ENCODE measurements at regions not wholly inside any gene's neighbourhood (a gene's known extent, or its start where the extent isn't known, plus 50 kb on each side); places are given as distances from the start of the nearest gene placed in this dataset.

DNA sequence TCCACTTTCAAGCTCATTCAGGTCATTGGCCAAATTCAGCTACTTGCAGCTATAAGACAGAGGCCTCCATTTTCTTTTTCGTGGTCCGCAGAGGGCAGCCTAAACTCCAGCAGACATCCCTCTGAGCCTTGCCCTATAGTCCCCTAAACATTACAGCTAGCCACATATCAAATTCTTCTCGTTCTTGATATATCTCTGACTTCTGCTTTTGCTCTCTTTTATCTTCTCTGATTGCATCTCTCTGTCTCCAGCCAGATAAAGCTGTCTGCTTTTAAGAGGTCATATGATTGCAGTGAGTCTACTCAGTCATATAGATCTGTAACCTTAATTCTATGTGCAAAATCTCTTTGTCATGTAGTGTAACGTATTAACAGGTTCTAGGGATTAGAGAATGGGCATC lies 358.4 kb upstream of the RGS17 start:
- H3K4me2 ChIP-seq (ENCODE audit: low read depth, low read length), result no peak overlapping the region
- no peak overlapping the region for H2BK120ac ChIP-seq (ENCODE audit: low read depth, low read length)
- no peak overlapping the region for H3K4me3 ChIP-seq (ENCODE audit: insufficient read depth, low read depth, low read length)
- no peak overlapping the region for H2BK5ac ChIP-seq (ENCODE audit: low read depth, low read length, poor library complexity, severe bottlenecking)
- H3K27ac ChIP-seq (ENCODE audit: insufficient read depth, low read length), result no peak overlapping the region
- H4K8ac ChIP-seq (ENCODE audit: low read depth in 2 of 2, low read length in 2 of 2), result no peak overlapping the region
- H2AK9ac ChIP-seq (replicated peaks; ENCODE audit: low read depth, low read length, poor library complexity), result no peak overlapping the region
- no peak overlapping the region for H2BK20ac ChIP-seq (ENCODE audit: low read depth, low read length)
- no peak overlapping the region for H3K9ac ChIP-seq (ENCODE audit: low read depth, low read length)
- no peaks in the 10 kb centered on the region for H3K9me1 ChIP-seq (ENCODE audit: insufficient read depth, low read length)
- no TSS peak for BruUV-seq (replicated peaks)
- no peak for TF ChIP-seq FOS (IDR thresholded peaks at IDR 0.05; ENCODE audit: low read depth, low read length)
- no peak for TF ChIP-seq NFE2L2 (IDR thresholded peaks at IDR 0.05; ENCODE audit: low read depth, low read length)
- TF ChIP-seq RFX5 (IDR thresholded peaks at IDR 0.05; ENCODE audit: low read depth, low read length), result no peak
- TF ChIP-seq POLR2A (IDR thresholded peaks at IDR 0.05; ENCODE audit: low read depth, low read length), result no peak
- TF ChIP-seq, protein P1, sequence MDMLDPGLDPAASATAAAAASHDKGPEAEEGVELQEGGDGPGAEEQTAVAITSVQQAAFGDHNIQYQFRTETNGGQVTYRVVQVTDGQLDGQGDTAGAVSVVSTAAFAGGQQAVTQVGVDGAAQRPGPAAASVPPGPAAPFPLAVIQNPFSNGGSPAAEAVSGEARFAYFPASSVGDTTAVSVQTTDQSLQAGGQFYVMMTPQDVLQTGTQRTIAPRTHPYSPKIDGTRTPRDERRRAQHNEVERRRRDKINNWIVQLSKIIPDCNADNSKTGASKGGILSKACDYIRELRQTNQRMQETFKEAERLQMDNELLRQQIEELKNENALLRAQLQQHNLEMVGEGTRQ (IDR thresholded peaks at IDR 0.05; ENCODE audit: low read depth, low read length), result no peak
- TF ChIP-seq BHLHE40 (IDR thresholded peaks at IDR 0.05; ENCODE audit: low read depth, low read length), result no peak
- TF ChIP-seq MXI1 (IDR thresholded peaks at IDR 0.05; ENCODE audit: borderline replicate concordance, low read depth, low read length), result no peak
- TF ChIP-seq RAD21 (IDR thresholded peaks at IDR 0.05; ENCODE audit: low read length), result no peak
- TF ChIP-seq, protein P2, sequence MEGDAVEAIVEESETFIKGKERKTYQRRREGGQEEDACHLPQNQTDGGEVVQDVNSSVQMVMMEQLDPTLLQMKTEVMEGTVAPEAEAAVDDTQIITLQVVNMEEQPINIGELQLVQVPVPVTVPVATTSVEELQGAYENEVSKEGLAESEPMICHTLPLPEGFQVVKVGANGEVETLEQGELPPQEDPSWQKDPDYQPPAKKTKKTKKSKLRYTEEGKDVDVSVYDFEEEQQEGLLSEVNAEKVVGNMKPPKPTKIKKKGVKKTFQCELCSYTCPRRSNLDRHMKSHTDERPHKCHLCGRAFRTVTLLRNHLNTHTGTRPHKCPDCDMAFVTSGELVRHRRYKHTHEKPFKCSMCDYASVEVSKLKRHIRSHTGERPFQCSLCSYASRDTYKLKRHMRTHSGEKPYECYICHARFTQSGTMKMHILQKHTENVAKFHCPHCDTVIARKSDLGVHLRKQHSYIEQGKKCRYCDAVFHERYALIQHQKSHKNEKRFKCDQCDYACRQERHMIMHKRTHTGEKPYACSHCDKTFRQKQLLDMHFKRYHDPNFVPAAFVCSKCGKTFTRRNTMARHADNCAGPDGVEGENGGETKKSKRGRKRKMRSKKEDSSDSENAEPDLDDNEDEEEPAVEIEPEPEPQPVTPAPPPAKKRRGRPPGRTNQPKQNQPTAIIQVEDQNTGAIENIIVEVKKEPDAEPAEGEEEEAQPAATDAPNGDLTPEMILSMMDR (conservative IDR thresholded peaks at IDR 0.05; ENCODE audit: low read depth, low read length), result no peak
- TF ChIP-seq, protein P3, sequence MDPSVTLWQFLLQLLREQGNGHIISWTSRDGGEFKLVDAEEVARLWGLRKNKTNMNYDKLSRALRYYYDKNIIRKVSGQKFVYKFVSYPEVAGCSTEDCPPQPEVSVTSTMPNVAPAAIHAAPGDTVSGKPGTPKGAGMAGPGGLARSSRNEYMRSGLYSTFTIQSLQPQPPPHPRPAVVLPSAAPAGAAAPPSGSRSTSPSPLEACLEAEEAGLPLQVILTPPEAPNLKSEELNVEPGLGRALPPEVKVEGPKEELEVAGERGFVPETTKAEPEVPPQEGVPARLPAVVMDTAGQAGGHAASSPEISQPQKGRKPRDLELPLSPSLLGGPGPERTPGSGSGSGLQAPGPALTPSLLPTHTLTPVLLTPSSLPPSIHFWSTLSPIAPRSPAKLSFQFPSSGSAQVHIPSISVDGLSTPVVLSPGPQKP (IDR thresholded peaks at IDR 0.05; ENCODE audit: borderline replicate concordance, low read depth, low read length), result no peak
- no peak for TF ChIP-seq MAZ (IDR thresholded peaks at IDR 0.05; ENCODE audit: borderline replicate concordance, low read depth, low read length)
- TF ChIP-seq MAFK (IDR thresholded peaks at IDR 0.05; ENCODE audit: low read depth, low read length), result no peak
- TF ChIP-seq SMC3 (IDR thresholded peaks at IDR 0.05; ENCODE audit: low read depth, low read length), result no peak
- no peak for TF ChIP-seq RCOR1 (IDR thresholded peaks at IDR 0.05; ENCODE audit: insufficient replicate concordance, low read length)
- TF ChIP-seq CHD1 (IDR thresholded peaks at IDR 0.05; ENCODE audit: low read depth, low read length), result no peak
- TF ChIP-seq CEBPB (IDR thresholded peaks at IDR 0.05; ENCODE audit: low read depth, low read length), result no peak
- WGBS, 2 experiments (ENCODE audit: extremely low coverage in 2 of 2, insufficient read length in 1 of 2), result 50% methylated on average over 2 of the region's 4 CpGs; no CpG with 5 or more reads in 1 of the 2 experiments
- H4K20me1 ChIP-seq (ENCODE audit: insufficient read depth, low read length), result no peaks in the 10 kb centered on the region
- H4K5ac ChIP-seq (ENCODE audit: low read depth, low read length), result no peak overlapping the region
- no peak overlapping the region for H3K18ac ChIP-seq (ENCODE audit: low read depth, low read length)
- H2AFZ ChIP-seq (replicated peaks; ENCODE audit: low read length, poor library complexity), result no peak overlapping the region
- no peak overlapping the region for H2AK5ac ChIP-seq (ENCODE audit: low read depth, low read length)
- intact Hi-C loops (cut with micrococcal nuclease) (no loop called here), in situ Hi-C loops (cut with MboI; ENCODE audit: low sequenced_read_pairs) (no loop called here), dilution Hi-C loops (cut with HindIII; ENCODE audit: low sequenced_read_pairs, unreplicated experiment) (no loop called here)
- H3K4me1 ChIP-seq (ENCODE audit: control insufficient read depth, insufficient read depth, low read length), result no peaks in the 10 kb centered on the region
- H4K91ac ChIP-seq (ENCODE audit: insufficient read depth, low read depth, low read length), result no peak overlapping the region
- ATAC-seq (ENCODE audit: low read depth) (no peak), DNase-seq (no peak)
- POLR2A ChIA-PET (ENCODE audit: unreplicated experiment), result no interaction called here
- no peaks in the 10 kb centered on the region for H3K79me1 ChIP-seq (ENCODE audit: low read depth in 1 of 2, low read length in 2 of 2)
- no peak overlapping the region for H2BK15ac ChIP-seq (ENCODE audit: low read depth, low read length)
- H3K4ac ChIP-seq (ENCODE audit: low read depth, low read length), result no peak overlapping the region
- H3K9me3 ChIP-seq (ENCODE audit: control insufficient read depth, insufficient read depth, low read length), result no peaks in the 10 kb centered on the region
- H3K23ac ChIP-seq (ENCODE audit: low read depth, low read length), result no peak overlapping the region
- H3K14ac ChIP-seq (replicated peaks; ENCODE audit: low read depth, low read length), result no peak overlapping the region
- H3K36me3 ChIP-seq (ENCODE audit: control insufficient read depth, insufficient read depth, low read length), result no peaks in the 10 kb centered on the region
- H3K56ac ChIP-seq (ENCODE audit: extremely low read depth, insufficient read depth, low read length), result no peak overlapping the region
- no peaks in the 10 kb centered on the region for H3K27me3 ChIP-seq (ENCODE audit: control insufficient read depth, insufficient read depth, low read length)
- CTCF ChIA-PET, result interaction anchor here (0.6 kb wide), 1 partner anchor 323 kb away, joined by 3 read pairs; no protein-coding TSS in a partner anchor
